NCI-H524 (cell line): ENCODE measurements at regions not wholly inside any gene's neighbourhood (a gene's known extent, or its start where the extent isn't known, plus 50 kb on each side); places are given as distances from the start of the nearest gene placed in this dataset.
A peak's percentile ranks its signal among the peaks of the same experiment; 100 is the strongest.

Source experiments
- DNase-seq, 2 experiments: peaks; one replicate each; lab custom pipeline; 2025; lab: John Stamatoyannopoulos, UW

GRCh38 chr2:60294901-60295635, 258.4 kb downstream of the BCL11A start:
- no peak for DNase-seq

- DNase-seq = no peak
Measured at GRCh38 chr2:60292242-60292641, 261.2 kb downstream of the BCL11A start.

GRCh38 chr2:60290509-60290908, 262.9 kb downstream of the BCL11A start:
- no peak for DNase-seq

- no peak for DNase-seq
Measured at GRCh38 chr2:60285626-60286316, 267.7 kb downstream of the BCL11A start.

- no peak for DNase-seq
Measured at GRCh38 chr2:60283626-60284025, 269.8 kb downstream of the BCL11A start.

- no peak for DNase-seq
Measured at GRCh38 chr2:60282886-60283285, 270.6 kb downstream of the BCL11A start.

GRCh38 chr2:60281730-60282129, 271.7 kb downstream of the BCL11A start:
- no peak for DNase-seq

GRCh38 chr2:60280238-60280637, 273.2 kb downstream of the BCL11A start:
- no peak for DNase-seq

GRCh38 chr2:60278906-60279305, 274.5 kb downstream of the BCL11A start:
- DNase-seq = no peak

GRCh38 chr2:60275958-60276357, 277.5 kb downstream of the BCL11A start:
- no peak for DNase-seq

- no peak for DNase-seq
Measured at GRCh38 chr2:60273836-60274235, 279.6 kb downstream of the BCL11A start.

- no peak for DNase-seq
Measured at GRCh38 chr2:60271713-60272112, 281.7 kb downstream of the BCL11A start.

GRCh38 chr2:60271131-60271530, 282.3 kb downstream of the BCL11A start:
- DNase-seq = no peak

GRCh38 chr2:60268661-60269060, 284.8 kb downstream of the BCL11A start:
- no peak for DNase-seq

- DNase-seq = no peak
Measured at GRCh38 chr2:60268032-60268431, 285.4 kb downstream of the BCL11A start.

- DNase-seq = no peak
Measured at GRCh38 chr2:60267122-60267521, 286.3 kb downstream of the BCL11A start.

GRCh38 chr2:60262178-60262577, 291.3 kb downstream of the BCL11A start:
- DNase-seq = peak; percentile 58 to 69

- no peak for DNase-seq
Measured at GRCh38 chr2:60260639-60261296, 292.7 kb downstream of the BCL11A start.

GRCh38 chr2:60259781-60260180, 293.7 kb downstream of the BCL11A start:
- no peak for DNase-seq

GRCh38 chr2:60252581-60253150, 300.8 kb downstream of the BCL11A start:
- DNase-seq = no peak

- DNase-seq = no peak
Measured at GRCh38 chr2:60251247-60251646, 302.2 kb downstream of the BCL11A start.

GRCh38 chr2:60249879-60250278, 303.6 kb downstream of the BCL11A start:
- no peak for DNase-seq

- DNase-seq = peak in 1 of 2 experiments; percentile 16
Measured at GRCh38 chr2:60247471-60247870, 306.0 kb downstream of the BCL11A start.
